GM19438 (cell line): ENCODE measurements at regions not wholly inside any gene's neighbourhood (a gene's known extent, or its start where the extent isn't known, plus 50 kb on each side); places are given as distances from the start of the nearest gene placed in this dataset.

Experiments used
- ATAC-seq: cut with Tn5 transposase; IDR thresholded peaks from one replicate; pipeline ENCODE4 v1.9.1; 2021; ENCODE audit warnings: low read depth; ENCODE audit not compliant: unreplicated experiment

DNA sequence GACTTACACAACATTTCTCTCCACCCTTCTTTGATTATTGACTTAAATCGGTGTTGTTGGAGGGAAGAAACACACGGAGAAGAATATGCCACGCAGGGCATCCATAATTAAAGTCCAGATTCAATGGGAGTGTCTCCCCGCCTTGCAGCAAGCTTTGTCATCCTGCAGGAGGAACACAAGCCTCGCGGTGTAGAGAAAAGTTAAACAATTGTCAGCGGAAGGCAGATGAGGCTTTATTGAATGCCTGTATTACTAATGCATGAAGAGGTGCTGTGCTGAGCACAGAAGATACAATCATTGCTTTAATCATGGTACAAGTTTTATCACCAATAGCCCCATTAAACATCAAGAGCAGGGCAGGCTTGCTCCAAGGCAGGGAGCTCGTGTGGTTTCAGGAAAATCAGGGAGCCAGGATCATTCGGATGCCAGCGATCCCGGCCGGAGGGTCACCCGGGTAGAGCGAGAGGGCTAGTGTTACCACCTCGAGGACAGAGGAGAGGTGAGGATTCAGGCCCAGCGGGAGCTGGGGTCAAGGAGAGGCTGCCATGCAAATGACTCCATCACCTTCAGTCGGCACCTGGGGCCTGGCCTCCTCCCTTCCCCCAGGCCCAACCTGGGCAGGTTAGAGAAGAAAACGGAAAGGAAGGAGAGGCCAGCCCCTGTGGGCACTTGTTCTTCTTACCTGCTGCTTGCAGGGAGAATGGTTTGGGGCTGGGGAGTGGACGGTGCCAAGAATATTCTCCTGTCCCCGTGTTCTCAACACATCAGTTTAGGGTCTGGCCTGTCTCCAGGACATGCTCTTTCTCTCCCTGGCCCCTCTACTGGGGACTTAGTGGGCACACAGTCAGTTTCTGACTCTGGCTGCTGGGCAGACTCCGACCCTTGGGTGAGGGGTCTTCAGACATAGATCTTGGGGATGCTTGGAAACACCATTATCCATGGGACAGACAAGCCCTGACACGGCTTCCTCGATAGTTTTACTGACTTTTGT is 289.5 kb downstream of the IRX2 start:
- ATAC-seq = no peak

DNA sequence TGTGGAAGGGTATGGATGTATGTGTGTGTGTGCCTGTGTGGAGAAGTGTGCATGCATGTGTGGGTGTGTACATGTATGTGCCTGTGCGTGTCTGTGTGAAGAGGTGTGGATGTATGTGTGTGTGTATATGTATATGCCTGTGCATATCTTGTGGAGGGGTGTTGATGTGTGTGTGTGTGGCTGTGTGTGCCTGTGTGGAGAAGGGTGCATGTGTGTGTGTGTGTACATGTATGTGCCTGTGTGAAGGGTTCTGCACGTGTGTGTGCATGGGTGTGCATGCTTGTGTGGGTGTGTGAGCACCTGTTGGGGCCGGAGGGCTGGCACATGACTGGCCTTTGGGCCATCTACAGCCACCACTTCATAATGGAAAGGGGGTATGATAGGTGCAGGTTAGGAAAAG is 291.4 kb downstream of the IRX2 start:
- no peak for ATAC-seq

DNA sequence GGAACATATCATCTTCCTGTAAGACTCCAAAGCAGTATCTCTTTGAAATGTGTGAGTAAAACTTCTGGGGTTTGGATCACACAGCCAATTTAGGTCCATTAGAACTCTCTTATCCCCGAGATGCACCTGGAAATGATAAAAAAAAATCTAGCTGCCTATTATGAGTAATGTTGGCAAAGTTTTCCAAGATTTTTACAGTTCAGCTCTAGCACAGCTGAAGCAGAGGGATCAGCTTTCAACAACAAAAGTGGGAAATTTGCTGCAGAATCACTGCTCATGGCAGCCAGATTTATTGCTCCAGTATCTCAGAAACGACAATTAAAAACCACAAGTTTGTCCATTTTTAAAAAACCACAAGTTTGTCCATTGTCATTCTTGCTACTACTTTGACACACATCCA is 292.2 kb downstream of the IRX2 start:
- ATAC-seq = no peak

DNA sequence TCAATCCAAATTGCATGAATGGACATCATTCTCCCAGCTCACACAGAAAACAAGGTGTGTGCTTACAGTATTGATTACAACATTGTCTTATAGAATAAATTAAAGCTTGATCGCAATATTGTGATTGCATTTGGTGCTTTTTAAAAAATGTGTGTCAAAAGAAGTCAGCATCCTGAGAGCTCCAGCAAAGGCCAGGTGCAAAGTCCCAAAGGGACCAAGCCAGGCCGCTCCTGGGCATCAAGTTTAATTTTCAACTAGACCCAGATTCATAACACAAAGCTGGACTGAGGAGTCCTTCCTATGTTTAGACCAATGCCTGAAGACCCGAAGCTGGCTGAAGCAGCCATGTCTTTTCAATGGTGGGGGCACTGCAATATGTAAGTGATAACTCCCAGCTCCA is 295.6 kb downstream of the IRX2 start:
- ATAC-seq = no peak

DNA sequence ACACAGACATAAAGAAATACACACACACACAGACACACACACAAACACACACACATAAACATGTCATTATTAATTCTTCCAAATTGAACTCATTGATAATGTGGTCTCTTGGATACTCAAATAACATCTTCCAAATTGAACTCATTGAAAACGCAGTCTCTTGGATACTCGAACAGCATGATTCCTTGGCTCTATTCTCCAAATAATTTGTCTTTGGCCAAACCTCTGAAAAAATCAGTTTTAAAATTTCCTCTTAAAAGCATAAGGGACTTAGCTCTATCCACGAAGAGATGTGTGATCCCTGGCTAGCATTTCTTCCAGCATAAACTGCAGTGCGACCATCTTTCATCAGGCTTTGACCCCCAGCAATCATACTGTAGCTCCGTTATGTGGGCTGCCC is 296.6 kb downstream of the IRX2 start:
- no peak for ATAC-seq

DNA sequence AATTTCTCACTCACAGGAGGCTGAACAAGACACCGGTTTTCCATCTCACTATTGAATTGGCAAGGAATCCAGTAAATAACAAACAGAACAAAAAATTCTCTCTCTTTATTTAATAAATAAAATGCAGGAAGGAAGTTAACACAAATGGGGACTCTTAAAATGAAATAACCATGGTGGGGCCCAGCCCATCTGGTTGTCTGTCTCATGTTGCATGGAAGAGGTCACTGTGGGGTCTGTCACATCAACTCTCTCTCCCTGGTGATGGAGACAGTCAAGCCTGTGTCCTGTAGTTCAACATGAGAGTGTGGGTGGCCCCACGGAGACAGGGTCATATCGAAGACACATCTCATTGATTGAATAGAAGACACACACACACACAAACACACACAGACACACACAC is 297.7 kb downstream of the IRX2 start:
- ATAC-seq = no peak

DNA sequence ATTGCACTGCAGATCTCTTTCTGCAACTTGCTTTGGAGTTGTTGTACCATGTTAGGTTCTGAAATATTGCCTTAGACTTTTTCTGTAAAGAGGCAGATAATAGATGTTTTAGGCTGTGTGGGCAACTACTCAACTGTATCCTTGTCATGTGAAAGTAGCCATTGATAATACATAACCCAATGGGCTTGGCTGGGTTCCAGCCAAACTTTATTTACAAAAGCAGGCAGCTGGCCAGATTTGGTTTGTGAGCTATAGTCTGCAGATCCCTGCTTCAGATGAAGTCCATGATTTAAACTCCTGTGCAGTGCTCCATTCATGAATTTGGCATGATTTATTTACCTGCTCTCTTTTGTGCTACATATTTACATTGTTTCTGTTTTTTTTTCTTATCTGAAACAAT is 300.4 kb downstream of the IRX2 start:
- no peak for ATAC-seq

DNA sequence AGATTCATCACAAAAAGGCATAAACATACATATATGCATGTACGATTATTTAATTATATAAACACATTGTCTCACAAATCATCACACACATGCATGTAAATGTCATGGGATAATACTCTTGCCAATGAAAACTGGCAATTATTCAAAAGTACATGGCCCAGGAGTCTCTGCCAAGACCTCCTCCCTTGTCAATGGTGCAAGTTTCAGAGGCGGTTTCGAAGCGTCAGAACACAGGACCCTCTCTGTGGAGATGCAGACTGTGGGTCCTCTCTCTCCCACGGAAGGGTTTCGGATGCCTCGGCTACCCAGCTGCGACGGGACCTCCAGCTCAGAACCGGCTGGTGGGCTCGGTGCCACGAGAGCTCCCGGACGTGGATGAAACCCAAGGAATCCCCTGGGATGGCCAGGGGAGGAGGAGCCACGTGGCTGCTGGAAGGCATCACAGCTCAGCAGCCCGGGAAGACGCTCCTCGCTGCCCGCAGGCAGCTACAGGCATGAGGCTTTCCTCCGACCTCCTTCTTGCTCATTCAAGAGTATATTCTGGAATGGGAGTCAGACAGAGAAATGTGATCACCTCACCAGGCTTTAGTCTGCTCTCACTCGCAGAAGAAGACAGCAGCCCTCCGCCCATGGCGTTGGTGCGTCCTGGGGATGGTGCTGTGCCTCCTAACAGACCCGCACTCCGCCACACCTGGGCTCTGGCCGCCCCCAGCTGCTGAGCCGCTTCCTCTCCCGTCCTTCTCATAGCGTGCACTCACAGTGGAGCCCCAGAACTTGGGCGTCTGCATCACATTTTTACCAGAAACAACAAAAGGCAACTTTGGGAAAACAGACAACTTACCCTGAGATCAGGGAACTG is 308.8 kb downstream of the IRX2 start:
- ATAC-seq = no peak

DNA sequence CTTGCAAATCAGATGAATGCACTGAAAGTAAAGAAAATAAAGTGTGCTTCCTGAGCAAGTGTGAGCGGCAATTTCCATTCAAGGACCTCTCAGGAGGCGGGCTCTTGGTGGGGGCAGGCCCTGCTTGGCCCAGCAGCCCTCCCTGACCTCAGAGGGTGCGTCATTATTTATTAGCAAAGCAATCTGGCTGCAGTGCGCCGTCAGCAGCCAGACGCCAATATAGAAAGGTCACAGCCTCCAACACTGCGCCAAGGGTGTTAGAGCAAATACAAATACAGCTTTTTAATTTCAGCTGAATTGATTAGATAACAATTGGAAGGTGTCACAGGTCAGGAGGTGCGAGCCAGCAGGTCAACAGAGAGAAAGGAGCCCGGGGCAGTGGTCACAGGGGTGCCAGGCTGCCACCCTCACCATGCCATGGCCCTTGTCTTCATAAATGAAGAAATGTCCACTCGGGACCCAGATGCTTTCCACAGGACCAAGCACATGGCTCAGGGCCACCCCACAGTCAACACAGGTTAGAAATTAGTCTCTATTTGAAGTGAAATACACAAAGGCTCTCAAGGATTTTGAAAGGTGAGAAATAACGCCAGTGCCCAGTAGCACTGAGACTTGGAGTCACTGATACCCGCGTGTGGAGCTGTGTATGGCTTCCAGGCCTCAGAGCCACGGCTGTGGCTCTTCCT is 309.8 kb downstream of the IRX2 start:
- no peak for ATAC-seq

DNA sequence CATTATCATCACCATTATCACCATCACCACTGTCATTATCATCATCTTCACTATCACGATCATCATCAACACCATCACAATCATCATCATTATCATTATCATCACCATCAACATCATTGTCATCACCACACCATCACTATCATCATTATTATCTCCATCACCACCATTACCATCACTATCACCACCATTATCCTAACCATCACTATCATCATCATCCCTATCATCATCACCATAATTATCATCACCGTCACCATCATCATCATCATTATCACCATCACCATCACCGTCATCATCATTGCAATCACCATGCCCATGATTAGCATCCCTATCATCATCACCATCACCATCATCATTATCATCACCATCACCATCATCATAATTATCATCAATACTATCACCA is 311.9 kb downstream of the IRX2 start:
- no peak for ATAC-seq

DNA sequence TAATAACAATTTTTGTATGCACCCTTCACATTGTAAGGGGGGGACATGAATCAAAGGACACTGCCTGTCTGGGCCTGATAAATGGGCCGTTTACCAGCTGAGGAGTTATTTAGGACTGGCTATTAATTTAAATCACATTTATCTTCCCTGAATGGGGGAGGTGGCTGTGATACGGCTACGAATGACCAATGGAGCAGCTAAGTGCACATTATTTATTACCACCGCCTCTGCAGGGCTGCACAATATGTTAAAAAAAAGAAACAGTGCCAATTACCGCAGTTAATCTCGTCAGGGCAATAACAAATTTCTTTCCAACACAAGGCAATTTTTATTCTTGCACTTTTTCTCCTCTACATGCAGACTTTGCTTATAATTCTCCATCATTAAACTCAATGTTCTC is 318.4 kb downstream of the IRX2 start:
- ATAC-seq = no peak

DNA sequence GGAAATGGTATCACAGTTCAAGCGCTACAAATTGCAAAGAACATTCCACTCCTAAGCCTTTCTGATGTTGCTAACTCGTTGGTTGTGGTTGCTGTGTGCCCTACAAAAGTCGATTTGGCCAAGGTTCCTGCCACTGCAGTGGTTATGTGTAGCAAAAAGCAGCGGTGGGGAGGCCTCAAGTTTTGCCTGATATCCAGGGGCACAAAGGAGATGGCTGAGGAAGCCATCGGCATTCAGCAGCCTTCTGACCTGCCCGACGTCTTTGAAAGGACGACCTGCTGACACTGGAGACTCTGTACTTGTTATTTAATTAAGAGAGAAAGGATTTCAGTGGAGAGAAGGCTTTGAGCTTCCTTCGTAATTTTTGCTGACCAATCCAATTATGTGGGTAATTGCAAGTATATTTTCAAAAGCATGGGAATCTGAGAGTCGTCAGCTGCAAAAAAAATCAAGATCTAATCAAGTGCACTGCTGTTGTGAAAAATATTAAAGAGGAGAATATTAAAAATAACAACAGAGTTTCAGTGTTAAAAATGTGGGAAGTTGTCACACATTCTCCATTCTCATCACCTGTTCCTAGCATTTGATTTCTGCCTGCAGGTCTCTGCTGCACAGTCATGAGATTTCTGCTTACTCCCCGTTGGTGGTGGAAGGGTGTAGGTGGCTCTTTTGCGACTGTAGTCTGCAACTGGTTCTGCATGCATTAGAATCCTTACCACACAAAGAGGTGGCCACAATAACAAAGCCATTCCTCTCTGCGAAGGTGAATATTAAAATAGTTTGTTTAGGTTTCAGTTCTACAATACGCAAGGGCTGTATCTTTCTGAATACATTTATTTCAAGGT is 319.2 kb downstream of the IRX2 start:
- no peak for ATAC-seq

DNA sequence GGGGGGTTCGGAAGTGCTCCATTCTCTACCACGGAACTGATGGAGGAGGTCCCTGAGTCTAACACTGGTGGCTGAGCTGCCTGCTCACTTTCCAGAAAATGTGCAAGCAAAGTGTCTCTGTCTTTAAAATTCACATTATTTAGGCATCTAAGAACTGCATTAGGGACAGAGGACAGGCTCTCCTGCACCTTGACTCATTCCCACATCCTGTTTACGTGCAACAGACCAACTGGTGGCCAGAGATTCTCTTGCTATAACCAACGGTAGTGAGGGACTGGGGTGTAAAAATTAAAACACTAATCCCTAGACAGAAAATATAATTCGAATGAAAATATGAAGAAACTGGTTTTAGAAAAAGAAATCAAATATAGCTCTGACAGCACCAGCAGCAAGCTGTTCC is 320.9 kb downstream of the IRX2 start:
- no peak for ATAC-seq

DNA sequence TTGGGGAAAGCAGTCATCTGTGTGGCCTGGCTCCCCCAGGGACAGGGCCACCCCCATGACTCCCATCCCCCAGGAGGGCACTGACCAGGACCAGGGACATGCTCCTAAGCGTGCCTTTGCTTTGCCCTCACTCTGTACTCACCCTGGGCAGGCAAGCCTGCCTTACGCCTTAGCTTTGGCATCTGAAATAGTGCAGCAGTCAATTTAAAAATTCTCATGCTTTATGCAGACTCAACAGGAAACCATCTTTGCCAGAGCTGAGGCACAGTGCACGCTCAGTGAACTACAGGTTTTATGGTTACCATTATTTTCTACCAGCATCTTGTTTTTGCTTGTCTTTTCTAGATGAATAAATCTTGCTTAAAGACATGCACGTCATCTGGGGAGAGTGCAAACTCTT is 323.5 kb downstream of the IRX2 start:
- ATAC-seq = no peak

DNA sequence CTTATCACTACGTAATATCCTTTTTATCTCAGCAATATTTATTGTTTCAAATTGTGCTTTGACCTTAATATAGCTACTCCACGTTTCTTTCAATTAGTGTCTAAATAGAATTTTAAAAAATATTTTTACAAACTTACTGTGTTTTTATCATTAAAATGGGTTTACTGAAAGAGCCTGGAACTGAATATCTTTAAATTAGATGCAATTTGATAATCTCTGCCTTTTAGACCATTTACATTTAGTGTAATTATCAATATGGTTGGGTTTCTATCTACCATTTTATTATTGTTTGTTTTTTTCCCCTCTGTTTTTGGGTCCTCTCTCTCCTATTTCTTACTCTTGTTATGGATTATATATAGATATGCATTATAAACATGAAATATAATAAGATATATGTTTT is 327.8 kb downstream of the IRX2 start:
- ATAC-seq = no peak

DNA sequence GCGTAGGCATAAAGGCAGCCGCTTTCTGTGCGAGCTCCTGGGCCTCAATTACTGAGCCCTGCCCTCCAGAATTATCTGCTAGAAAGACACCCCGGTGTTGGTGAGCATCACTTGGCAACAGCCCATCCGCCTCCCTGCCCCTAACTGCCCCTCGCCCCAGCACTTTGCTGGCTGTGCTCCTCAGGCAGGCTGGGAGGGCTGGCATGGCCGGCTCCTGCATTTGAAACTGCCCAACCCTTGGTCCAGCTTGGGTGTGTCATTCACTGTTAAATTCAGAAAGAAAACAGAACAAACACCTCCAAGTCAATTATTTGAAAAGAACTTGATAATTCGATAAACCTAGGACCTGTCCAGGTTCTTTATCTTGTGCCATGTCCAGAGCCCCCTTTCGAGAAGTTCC is 334.2 kb downstream of the IRX2 start:
- no peak for ATAC-seq

DNA sequence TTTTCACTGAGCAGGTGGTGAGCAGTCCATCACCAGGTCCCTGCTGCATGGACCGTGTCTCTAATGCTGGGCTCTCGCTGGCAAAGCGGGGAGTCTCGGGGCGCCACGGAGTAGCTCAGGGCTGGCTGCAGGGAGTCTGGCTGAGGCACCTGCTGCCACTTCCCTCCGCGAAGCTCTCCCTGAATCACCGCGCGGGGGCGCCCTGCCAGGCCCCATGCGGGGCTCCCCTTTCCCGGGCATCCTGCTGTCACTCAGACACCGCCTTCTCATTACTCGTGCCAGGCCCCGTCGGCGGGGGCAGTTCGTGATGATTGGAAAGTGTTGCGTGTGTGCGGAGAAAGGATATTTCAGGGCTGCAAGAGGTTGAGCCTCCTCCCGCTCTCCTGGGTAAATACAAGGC is 335.8 kb downstream of the IRX2 start:
- ATAC-seq = no peak

DNA sequence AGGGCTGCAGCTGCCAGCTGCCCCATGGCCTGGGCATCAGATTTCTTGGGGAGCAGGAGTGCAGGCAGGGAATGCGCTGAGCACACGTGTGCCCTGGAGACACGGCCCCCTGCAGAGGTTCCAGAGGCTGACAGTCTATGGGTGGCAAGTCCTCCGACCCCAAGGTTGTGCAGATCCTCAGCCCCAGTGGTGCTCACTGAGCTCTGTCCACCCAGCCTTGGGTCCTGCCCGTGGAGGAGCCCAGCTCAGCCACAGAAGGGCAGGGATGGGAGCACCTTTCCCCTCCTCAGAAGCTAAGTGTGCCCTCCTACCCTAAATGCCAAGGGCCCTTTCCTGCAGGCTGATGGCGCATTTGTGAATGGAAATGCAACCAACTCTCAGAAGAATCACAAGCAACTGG is 341.0 kb downstream of the IRX2 start:
- ATAC-seq = no peak

DNA sequence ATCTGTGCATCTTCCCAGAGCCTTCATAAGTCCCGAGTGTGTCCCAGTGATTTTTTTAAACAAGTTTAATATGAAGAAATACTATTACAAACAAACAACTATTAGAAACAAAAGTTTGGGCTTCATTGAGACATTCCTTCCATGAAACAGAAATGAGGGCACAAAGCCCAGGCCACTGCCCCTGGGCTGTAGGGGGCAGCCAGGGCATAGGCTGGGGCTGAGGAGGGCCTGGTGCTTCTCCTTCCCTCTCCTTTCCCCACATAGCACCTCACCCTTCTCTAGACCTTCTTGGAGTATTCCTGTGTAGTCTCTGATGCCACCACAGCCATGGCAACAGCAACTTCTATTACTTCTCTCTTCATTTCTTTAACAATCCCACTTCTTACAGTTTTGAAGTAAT is 348.2 kb downstream of the IRX2 start:
- ATAC-seq = no peak

DNA sequence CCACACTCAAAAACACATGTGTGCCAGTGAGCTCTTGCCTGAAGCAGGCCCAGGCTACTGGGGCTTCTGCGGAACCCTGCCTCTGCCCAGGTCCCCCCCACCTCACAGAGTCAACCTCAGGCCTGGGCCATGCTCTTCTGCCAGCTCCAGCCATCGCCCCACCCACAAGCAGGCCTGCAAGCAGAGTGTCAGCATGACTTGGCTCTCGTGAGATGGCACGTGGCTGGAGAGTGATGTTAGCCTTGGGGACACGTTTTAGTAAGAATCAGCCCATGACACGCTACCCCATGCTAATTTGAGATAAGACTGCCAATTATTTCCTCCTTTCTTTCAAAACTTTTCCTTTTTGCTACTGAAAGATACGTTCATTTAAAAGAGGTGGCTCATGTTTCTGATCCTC is 351.7 kb downstream of the IRX2 start:
- ATAC-seq = no peak
